Sciatic nerve (tissue), 2 donors: ENCODE measurements at regions not wholly inside any gene's neighbourhood (a gene's known extent, or its start where the extent isn't known, plus 50 kb on each side); places are given as distances from the start of the nearest gene placed in this dataset.
"Not testable (repeated sequence)": the region's sequence is repeated elsewhere in the genome, so short reads cannot be mapped to it uniquely, and the experiment has no call there.

Source experiments
- ATAC-seq: fragments of 200-7000 bp; cut with Tn5 transposase; one replicate; pipeline ENCODE4 v1.9.1; 2020; ENCODE audit warnings: mild to moderate bottlenecking, moderate library complexity
- DNase-seq: peaks from one replicate; pipeline ENCODE4 v3.0.0-alpha.2; 2020; ENCODE audit warnings: low spot score
- intact Hi-C: fragments of 100-400 bp; cut with DNase I; formaldehyde crosslinking; loops from one replicate; pipeline ENCODE4 v1.14.2; 2022
- donor health status: DM: no; HTN: no; CAD: no.
- donor health status: DM: no; HTN: no; CAD: no.

- DNase-seq, intact Hi-C loops, ATAC-seq: not testable (repeated sequence)
These were observed 132.7 kb downstream of the SNX10 start for GRCh38 chr7:26424319-26424718.

- ATAC-seq (no peak), DNase-seq (no peak)
- intact Hi-C loops = no loop called here
These were observed 134.0 kb downstream of the SNX10 start for GRCh38 chr7:26425655-26426054.

GRCh38 chr7:26426096-26426495, 134.4 kb downstream of the SNX10 start:
- intact Hi-C loops = no loop called here
- ATAC-seq (no peak), DNase-seq (no peak)

GRCh38 chr7:26428571-26428970, 136.9 kb downstream of the SNX10 start:
- DNase-seq = no peak
- ATAC-seq = no peak
- intact Hi-C loops = no loop called here

- intact Hi-C loops = no loop called here
- no peak for DNase-seq
- ATAC-seq = no peak
These were observed 137.5 kb downstream of the SNX10 start for GRCh38 chr7:26429168-26429567.

- intact Hi-C loops = no loop called here
- ATAC-seq (no peak), DNase-seq (no peak)
These were observed 143.3 kb downstream of the SNX10 start for GRCh38 chr7:26434974-26435373.

GRCh38 chr7:26437003-26437532, 145.4 kb downstream of the SNX10 start:
- ATAC-seq = no peak
- intact Hi-C loops = no loop called here

GRCh38 chr7:26438078-26438477, 146.4 kb downstream of the SNX10 start:
- no peak for DNase-seq
- no peak for ATAC-seq
- intact Hi-C loops = no loop called here

More at GRCh38 chr7:26437003-26437532, 145.4 kb downstream of the SNX10 start:
- DNase-seq = no peak

GRCh38 chr7:26439521-26440232, 148.0 kb downstream of the SNX10 start:
- ATAC-seq = no peak
- intact Hi-C loops = no loop called here
- no peak for DNase-seq

- DNase-seq (no peak), ATAC-seq (no peak)
- intact Hi-C loops = no loop called here
These were observed 148.8 kb downstream of the SNX10 start for GRCh38 chr7:26440233-26441001.

GRCh38 chr7:26441002-26441521, 149.4 kb downstream of the SNX10 start:
- ATAC-seq (no peak), DNase-seq (no peak)
- intact Hi-C loops = no loop called here

- intact Hi-C loops = no loop called here
- no peak for DNase-seq
- ATAC-seq = no peak
These were observed 150.1 kb downstream of the SNX10 start for GRCh38 chr7:26441611-26442277.

- intact Hi-C loops = no loop called here
- DNase-seq = no peak
- no peak for ATAC-seq
These were observed 151.3 kb downstream of the SNX10 start for GRCh38 chr7:26443006-26443405.

- DNase-seq (no peak), ATAC-seq (no peak)
- intact Hi-C loops = no loop called here
These were observed 152.1 kb downstream of the SNX10 start for GRCh38 chr7:26443751-26444150.

- ATAC-seq (no peak), DNase-seq (no peak)
- intact Hi-C loops = no loop called here
These were observed 152.9 kb downstream of the SNX10 start for GRCh38 chr7:26444555-26444954.

- DNase-seq (no peak), ATAC-seq (no peak)
- intact Hi-C loops = no loop called here
These were observed 155.5 kb downstream of the SNX10 start for GRCh38 chr7:26447116-26447515.

GRCh38 chr7:26449175-26450165, 157.8 kb downstream of the SNX10 start:
- ATAC-seq = no peak
- no peak for DNase-seq
- intact Hi-C loops = no loop called here

- ATAC-seq (no peak), DNase-seq (no peak)
- intact Hi-C loops = no loop called here
These were observed 160.3 kb downstream of the SNX10 start for GRCh38 chr7:26451997-26452396.
